BE2C (cell line): ENCODE measurements at regions not wholly inside any gene's neighbourhood (a gene's known extent, or its start where the extent isn't known, plus 50 kb on each side); places are given as distances from the start of the nearest gene placed in this dataset.
"Not testable (repeated sequence)": the region's sequence is repeated elsewhere in the genome, so short reads cannot be mapped to it uniquely, and the experiment has no call there.

Source experiments
- DNase-seq: peaks from one replicate; pipeline ENCODE4 v3.0.0-alpha.2; 2020
- H3K27me3 ChIP-seq: fragments of 250-450 bp; sonication (Bioruptor Pico); 2 replicates; pipeline ENCODE4 v1.5.1; 2020; ENCODE audit warnings: mild to moderate bottlenecking
- H3K36me3 ChIP-seq: fragments of 250-450 bp; sonication (Bioruptor Pico); 2 replicates; pipeline ENCODE4 v1.5.1; 2020; ENCODE audit warnings: mild to moderate bottlenecking
- H3K4me1 ChIP-seq: fragments of 250-450 bp; sonication (Bioruptor Pico); 2 replicates; pipeline ENCODE4 v1.5.1; 2020
- H3K4me3 ChIP-seq: 2 replicates; pipeline ENCODE4 v1.5.1; 2011; ENCODE audit warnings: low read depth, low read length
- H3K9me3 ChIP-seq: fragments of 250-450 bp; sonication (Bioruptor Pico); 2 replicates; pipeline ENCODE4 v1.5.1; 2020
- CTCF ChIP-seq: IDR thresholded peaks from 2 replicates; pipeline ENCODE4 v1.5.1; 2012; ENCODE audit warnings: mild to moderate bottlenecking, low read depth, low read length

- Histone ChIP-seq H3K27me3 (no peaks in the 10 kb centered on the region), H3K4me1 (no peaks in the 10 kb centered on the region), H3K9me3 (no peaks in the 10 kb centered on the region), H3K36me3 (no peaks in the 10 kb centered on the region), H3K4me3 (no peak overlapping the region)
- TF ChIP-seq CTCF, result no peak
- DNase-seq, result no peak
Observed at GRCh38 chr2:194289712-194290346, 1367.2 kb upstream of the SLC39A10 start.

- H3K4me1 ChIP-seq, H3K9me3 ChIP-seq: not testable (repeated sequence)
Observed at GRCh38 chr2:194276667-194277066, 1380.4 kb upstream of the SLC39A10 start.

GRCh38 chr2:194271293-194271961 lies 1385.6 kb upstream of the SLC39A10 start:
- no peak for TF ChIP-seq CTCF
- Histone ChIP-seq H3K4me1 (no peaks in the 10 kb centered on the region), H3K27me3 (no peaks in the 10 kb centered on the region), H3K36me3 (no peaks in the 10 kb centered on the region), H3K9me3 (no peaks in the 10 kb centered on the region), H3K4me3 (no peak overlapping the region)
- DNase-seq, result no peak

More at GRCh38 chr2:194276667-194277066, 1380.4 kb upstream of the SLC39A10 start:
- H3K36me3 ChIP-seq, H3K4me3 ChIP-seq, DNase-seq, H3K27me3 ChIP-seq: not testable (repeated sequence)

- H3K4me3 ChIP-seq, result no peak overlapping the region
- no peaks in the 10 kb centered on the region for H3K9me3 ChIP-seq
- H3K36me3 ChIP-seq, result no peaks in the 10 kb centered on the region
- no peaks in the 10 kb centered on the region for H3K27me3 ChIP-seq
- no peak for DNase-seq
- no peak for TF ChIP-seq CTCF
- H3K4me1 ChIP-seq, result no peaks in the 10 kb centered on the region
Observed at GRCh38 chr2:194270648-194271047, 1386.4 kb upstream of the SLC39A10 start.

- Histone ChIP-seq H3K9me3 (no peaks in the 10 kb centered on the region), H3K36me3 (no peaks in the 10 kb centered on the region), H3K27me3 (no peaks in the 10 kb centered on the region), H3K4me3 (no peak overlapping the region), H3K4me1 (no peaks in the 10 kb centered on the region)
- no peak for TF ChIP-seq CTCF
- DNase-seq, result no peak
Observed at GRCh38 chr2:194264586-194264985, 1392.4 kb upstream of the SLC39A10 start.

GRCh38 chr2:194260185-194260584 lies 1396.8 kb upstream of the SLC39A10 start:
- no peaks in the 10 kb centered on the region for H3K4me1 ChIP-seq
- no peak for DNase-seq
- no peaks in the 10 kb centered on the region for H3K9me3 ChIP-seq
- H3K27me3 ChIP-seq, result no peaks in the 10 kb centered on the region
- no peaks in the 10 kb centered on the region for H3K36me3 ChIP-seq
- no peak for TF ChIP-seq CTCF
- H3K4me3 ChIP-seq, result no peak overlapping the region
